ENCODE measurements at regions not wholly inside any gene's neighbourhood (a gene's known extent, or its start where the extent isn't known, plus 50 kb on each side); places are given as distances from the start of the nearest gene placed in this dataset.
"Not testable (repeated sequence)": the region's sequence is repeated elsewhere in the genome, so short reads cannot be mapped to it uniquely, and the experiment has no call there.

DNA sequence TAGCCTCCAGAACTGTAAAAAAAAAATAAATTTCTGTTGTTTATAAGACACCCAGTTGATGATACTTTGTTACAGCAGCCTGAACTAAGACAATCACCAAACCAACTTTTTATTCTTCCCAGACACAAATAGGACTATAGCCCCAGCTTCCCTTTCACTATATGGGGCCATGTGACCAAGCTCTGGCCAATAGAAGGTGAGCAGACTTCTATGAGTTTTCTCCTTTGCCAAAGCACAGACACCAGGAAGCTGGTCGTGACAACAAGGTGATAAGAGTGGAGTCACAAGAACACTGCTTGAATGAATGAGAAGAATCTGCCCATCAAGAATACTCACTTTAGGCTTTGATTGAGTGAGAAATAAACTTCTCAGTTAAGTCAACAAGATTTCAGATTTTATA, 217.7 kb downstream of the DEPDC1B start:
- no peak for DNase-seq
- 19 to 86% methylated on average over 1 of the region's 1 CpG for WGBS, 2 donors

DNA sequence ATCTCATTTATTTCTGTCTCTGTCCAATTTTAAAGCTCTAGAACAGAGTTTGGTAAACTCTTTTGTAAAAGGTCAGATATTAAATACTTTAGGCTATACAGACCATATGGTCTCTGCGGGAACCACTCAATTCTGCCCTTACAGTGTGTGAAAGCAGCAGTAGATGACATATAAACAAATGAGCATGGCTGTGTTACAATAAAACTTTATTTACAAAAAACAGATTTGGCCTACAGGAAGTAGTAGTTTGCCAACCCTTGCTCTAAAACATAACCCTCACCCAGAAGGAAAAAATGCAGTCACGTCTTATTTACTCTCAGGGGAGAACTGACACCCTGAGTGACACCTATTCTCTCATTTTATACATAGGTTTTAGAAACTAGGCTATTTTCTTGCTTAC, 220.4 kb downstream of the DEPDC1B start:
- TF ChIP-seq, protein P1, sequence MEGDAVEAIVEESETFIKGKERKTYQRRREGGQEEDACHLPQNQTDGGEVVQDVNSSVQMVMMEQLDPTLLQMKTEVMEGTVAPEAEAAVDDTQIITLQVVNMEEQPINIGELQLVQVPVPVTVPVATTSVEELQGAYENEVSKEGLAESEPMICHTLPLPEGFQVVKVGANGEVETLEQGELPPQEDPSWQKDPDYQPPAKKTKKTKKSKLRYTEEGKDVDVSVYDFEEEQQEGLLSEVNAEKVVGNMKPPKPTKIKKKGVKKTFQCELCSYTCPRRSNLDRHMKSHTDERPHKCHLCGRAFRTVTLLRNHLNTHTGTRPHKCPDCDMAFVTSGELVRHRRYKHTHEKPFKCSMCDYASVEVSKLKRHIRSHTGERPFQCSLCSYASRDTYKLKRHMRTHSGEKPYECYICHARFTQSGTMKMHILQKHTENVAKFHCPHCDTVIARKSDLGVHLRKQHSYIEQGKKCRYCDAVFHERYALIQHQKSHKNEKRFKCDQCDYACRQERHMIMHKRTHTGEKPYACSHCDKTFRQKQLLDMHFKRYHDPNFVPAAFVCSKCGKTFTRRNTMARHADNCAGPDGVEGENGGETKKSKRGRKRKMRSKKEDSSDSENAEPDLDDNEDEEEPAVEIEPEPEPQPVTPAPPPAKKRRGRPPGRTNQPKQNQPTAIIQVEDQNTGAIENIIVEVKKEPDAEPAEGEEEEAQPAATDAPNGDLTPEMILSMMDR (IDR thresholded peaks at IDR 0.05), result no peak
- TF ChIP-seq POLR2A (IDR thresholded peaks at IDR 0.05), result no peak
- 81 to 95% methylated on average over 2 of the region's 2 CpGs for WGBS, 2 donors
- Histone ChIP-seq H3K36me3 (no peaks in the 10 kb centered on the region), H3K4me3 (no peak overlapping the region), H3K9me3 (no peaks in the 10 kb centered on the region), H3K4me1 (no peaks in the 10 kb centered on the region), H3K27ac (no peak overlapping the region), H3K27me3 (no peaks in the 10 kb centered on the region)
- no peak for DNase-seq
- intact Hi-C loops (cut with DNase I), result no loop called here

More for the DNA sequence above, 217.7 kb downstream of the DEPDC1B start:
- intact Hi-C loops (cut with DNase I), result no loop called here
- TF ChIP-seq, protein P1 (IDR thresholded peaks at IDR 0.05), result no peak
- TF ChIP-seq POLR2A (IDR thresholded peaks at IDR 0.05), result no peak
- peaks cover 0 to 4% (median 0%) of the 10 kb centered on the region in 3 donors for H3K4me1 ChIP-seq
- H3K27ac ChIP-seq, result no peak overlapping the region
- no peak overlapping the region for H3K4me3 ChIP-seq
- H3K9me3 ChIP-seq, result no peaks in the 10 kb centered on the region
- no peaks in the 10 kb centered on the region for H3K27me3 ChIP-seq
- no peaks in the 10 kb centered on the region for H3K36me3 ChIP-seq

DNA sequence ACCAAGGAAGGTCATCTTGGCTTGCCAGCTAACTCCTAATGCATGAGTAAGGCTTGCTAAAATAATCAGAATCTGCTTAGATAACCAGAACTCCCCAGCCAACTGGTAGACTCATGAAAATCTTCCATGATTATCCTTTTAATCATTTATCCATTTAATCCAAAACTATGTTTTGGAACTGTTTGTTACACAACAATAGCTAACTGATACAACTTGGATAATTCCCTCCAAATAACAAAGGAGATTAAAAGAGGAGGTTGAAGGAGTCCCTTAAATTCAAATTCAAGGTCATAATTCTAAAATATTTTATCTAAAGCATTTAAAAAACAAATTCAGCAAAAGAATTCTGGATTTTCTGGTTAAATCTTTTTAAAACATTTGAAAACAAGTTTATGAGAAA, 222.1 kb downstream of the DEPDC1B start:
- H3K27me3 ChIP-seq, result no peaks in the 10 kb centered on the region
- TF ChIP-seq, protein P1 (IDR thresholded peaks at IDR 0.05), result no peak
- TF ChIP-seq POLR2A (IDR thresholded peaks at IDR 0.05), result no peak

DNA sequence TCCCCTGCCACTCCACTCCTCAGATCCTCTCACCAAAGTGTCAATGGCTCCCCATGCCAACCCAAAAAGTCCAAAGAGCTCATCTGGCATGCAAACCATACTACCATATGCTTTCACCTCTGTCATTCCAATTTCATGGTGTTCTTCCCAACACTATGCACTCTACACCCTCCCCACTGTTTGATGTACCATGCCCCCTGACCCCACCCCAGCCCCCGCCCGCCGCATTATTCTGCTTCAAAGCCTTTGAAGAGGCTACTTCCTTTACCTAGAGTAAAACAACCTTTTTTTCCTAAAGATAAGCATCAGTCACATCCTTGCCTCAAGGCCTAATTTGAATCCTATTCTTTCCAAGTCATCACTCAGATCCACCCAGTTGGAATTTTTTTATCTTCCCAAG, 226.3 kb downstream of the DEPDC1B start:
- no peak overlapping the region for H3K4me3 ChIP-seq
- H3K27ac ChIP-seq, result no peak overlapping the region
- no peaks in the 10 kb centered on the region for H3K4me1 ChIP-seq
- intact Hi-C loops (cut with DNase I), result no loop called here
- no peaks in the 10 kb centered on the region for H3K36me3 ChIP-seq
- 71 to 78% methylated on average over 3 of the region's 3 CpGs for WGBS, 2 donors
- no peak for DNase-seq
- H3K9me3 ChIP-seq, result peaks cover 0 to 7% (median 0%) of the 10 kb centered on the region in 3 donors
- TF ChIP-seq, protein P1 (IDR thresholded peaks at IDR 0.05), result no peak
- TF ChIP-seq POLR2A (IDR thresholded peaks at IDR 0.05), result no peak
- no peaks in the 10 kb centered on the region for H3K27me3 ChIP-seq

More for the DNA sequence above, 222.1 kb downstream of the DEPDC1B start:
- no peaks in the 10 kb centered on the region for H3K9me3 ChIP-seq
- no peaks in the 10 kb centered on the region for H3K36me3 ChIP-seq
- H3K27ac ChIP-seq, result no peak overlapping the region
- no peak overlapping the region for H3K4me3 ChIP-seq
- intact Hi-C loops (cut with DNase I), result no loop called here
- DNase-seq, result no peak
- no peaks in the 10 kb centered on the region for H3K4me1 ChIP-seq

DNA sequence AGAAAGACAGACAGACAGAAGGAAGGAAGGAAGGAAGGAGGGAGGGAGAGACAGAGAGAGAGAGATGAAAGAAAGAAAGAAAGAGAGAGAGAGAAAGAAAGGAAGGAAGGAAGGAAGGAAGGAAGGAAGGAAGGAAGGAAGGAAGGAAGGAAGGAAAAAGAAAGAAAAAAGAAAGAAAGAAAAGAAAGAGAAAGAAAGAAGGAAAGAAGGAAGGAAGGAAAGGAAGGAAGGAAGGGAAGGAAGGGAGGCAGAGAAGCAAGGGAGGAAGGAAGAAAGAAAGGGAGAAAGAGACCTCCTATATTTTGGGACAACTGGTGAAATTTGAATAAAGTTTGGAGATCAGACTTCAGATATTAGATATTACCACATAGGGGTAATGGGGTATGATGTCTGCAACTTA, 226.9 kb downstream of the DEPDC1B start:
- H3K27ac ChIP-seq; H3K36me3 ChIP-seq; intact Hi-C loops (cut with DNase I); H3K9me3 ChIP-seq; H3K4me3 ChIP-seq; H3K27me3 ChIP-seq; H3K4me1 ChIP-seq; DNase-seq: not testable (repeated sequence)

DNA sequence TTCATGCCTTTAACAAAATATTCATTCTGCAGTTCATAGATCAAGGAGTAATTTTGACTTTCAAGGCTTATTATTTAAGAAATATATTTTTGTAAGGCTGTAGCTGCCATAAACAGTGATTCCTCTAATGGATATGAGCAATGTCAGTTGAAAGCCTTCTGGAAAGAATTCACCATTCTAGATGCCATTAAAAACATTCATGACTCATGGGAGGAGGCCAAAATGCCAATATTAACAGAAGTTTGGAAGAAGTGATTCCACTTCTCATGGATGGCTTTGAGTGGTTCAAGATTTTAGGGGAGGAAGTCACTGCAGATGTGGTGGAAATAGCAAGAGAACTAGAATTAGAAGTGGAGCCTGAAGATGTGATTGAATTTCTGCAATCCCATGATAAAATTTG, 229.1 kb downstream of the DEPDC1B start:
- no peak for TF ChIP-seq POLR2A (IDR thresholded peaks at IDR 0.05)
- TF ChIP-seq, protein P1 (IDR thresholded peaks at IDR 0.05), result no peak
- H3K36me3 ChIP-seq, result no peaks in the 10 kb centered on the region
- H3K9me3 ChIP-seq, result peaks cover 0 to 7% (median 0%) of the 10 kb centered on the region in 3 donors
- no peaks in the 10 kb centered on the region for H3K27me3 ChIP-seq
- intact Hi-C loops (cut with DNase I), result no loop called here
- no peak overlapping the region for H3K27ac ChIP-seq
- DNase-seq, result no peak
- H3K4me3 ChIP-seq, result no peak overlapping the region
- H3K4me1 ChIP-seq, result no peaks in the 10 kb centered on the region
